ENCODE measurements at regions not wholly inside any gene's neighbourhood (a gene's known extent, or its start where the extent isn't known, plus 50 kb on each side); places are given as distances from the start of the nearest gene placed in this dataset.

GRCh38 chr18:68275616-68276015 lies 439.3 kb downstream of the TMX3 start:
- TF ChIP-seq EZH2 (IDR thresholded peaks at IDR 0.05; ENCODE audit: borderline replicate concordance, low read length) = no peak
- TF ChIP-seq CTCF (IDR thresholded peaks at IDR 0.05; ENCODE audit: low read length) = no peak

Data from OCI-LY1 (cell line).